Kidney (tissue), 13 donors: ENCODE measurements at regions not wholly inside any gene's neighbourhood (a gene's known extent, or its start where the extent isn't known, plus 50 kb on each side); places are given as distances from the start of the nearest gene placed in this dataset.
"Not testable (repeated sequence)": the region's sequence is repeated elsewhere in the genome, so short reads cannot be mapped to it uniquely, and the experiment has no call there.

Source experiments
- DNase-seq, 5 donors: peaks; one replicate each; pipeline ENCODE4 v3.0.0-alpha.2; 2013 to 2020
- FAIRE-seq: peaks from 2 replicates; lab custom pipeline; 2012; peaks lifted over from hg19 to GRCh38; lab: Jason Lieb, UNC
- H3K27ac ChIP-seq, 2 donors: one replicate each; pipeline ENCODE4 v1.7.0; 2013; ENCODE audit warnings: low read depth in 2 of 2, low read length in 2 of 2, inconsistent platforms in 1 of 2
- H3K27me3 ChIP-seq: one replicate; pipeline ENCODE4 v1.7.1; 2013; ENCODE audit warnings: low read length, inconsistent platforms; ENCODE audit not compliant: control insufficient read depth, insufficient read depth
- H3K36me3 ChIP-seq, 3 donors: one replicate each; pipeline versions ENCODE4 v1.7.0 to v1.7.1; 2013; ENCODE audit warnings: low read length in 3 of 3, control low read depth in 1 of 3, inconsistent platforms in 1 of 3; ENCODE audit not compliant: insufficient read depth in 3 of 3, control insufficient read depth in 2 of 3
- H3K4me1 ChIP-seq, 3 donors: one replicate each; pipeline versions ENCODE4 v1.7.0 to v1.7.1; 2013; ENCODE audit warnings: low read length in 3 of 3, inconsistent platforms in 1 of 3, low read depth in 1 of 3; ENCODE audit not compliant: control insufficient read depth in 2 of 3, insufficient read depth in 2 of 3
- H3K4me3 ChIP-seq, 3 donors: one replicate each; pipeline versions ENCODE4 v1.7.0 to v1.8.1; 2013; ENCODE audit warnings: low read length in 3 of 3, control low read depth in 1 of 3, inconsistent platforms in 1 of 3
- H3K9ac ChIP-seq, 3 donors: one replicate each; pipeline versions ENCODE4 v1.7.0 to v1.7.1; 2013; ENCODE audit warnings: low read length in 3 of 3, control low read depth in 1 of 3, inconsistent platforms in 1 of 3
- H3K9me3 ChIP-seq, 3 donors: one replicate each; pipeline versions ENCODE4 v1.7.0 to v1.7.1; 2013; ENCODE audit warnings: low read length in 3 of 3, control low read depth in 1 of 3, inconsistent platforms in 1 of 3; ENCODE audit not compliant: control insufficient read depth in 2 of 3, insufficient read depth in 1 of 3
- CTCF ChIP-seq: IDR thresholded peaks from 3 replicates; pipeline ENCODE4 v1.5.1; 2012; ENCODE audit warnings: mild to moderate bottlenecking, moderate library complexity, borderline replicate concordance; ENCODE audit not compliant: insufficient read depth; ENCODE audit errors: extremely low read depth
- intact Hi-C: fragments of 100-400 bp; cut with DNase I; formaldehyde crosslinking; loops from one replicate; pipeline ENCODE4 v1.11.1; 2022
- donor health status: control.
- donor health status: control.
- donor health status: control.
- donor health status: control.
- donor health status: control.
- donor health status: DM: yes; HTN: yes; CAD: no.
- donor health status: Normal renal cell carcinoma (clear cell type).

GRCh38 chr5:118397236-118397635 is 591.1 kb downstream of the DTWD2 start:
- H3K36me3 ChIP-seq, result no peaks in the 10 kb centered on the region
- intact Hi-C loops, result no loop called here
- H3K4me3 ChIP-seq, result no peak overlapping the region
- no peak for TF ChIP-seq CTCF
- no peaks in the 10 kb centered on the region for H3K27me3 ChIP-seq
- no peaks in the 10 kb centered on the region for H3K4me1 ChIP-seq
- H3K9me3 ChIP-seq, result no peaks in the 10 kb centered on the region
- no peak overlapping the region for H3K27ac ChIP-seq
- no peak for DNase-seq
- FAIRE-seq, result no peak
- H3K9ac ChIP-seq, result no peak overlapping the region

GRCh38 chr5:118392491-118392890 is 595.9 kb downstream of the DTWD2 start:
- no peaks in the 10 kb centered on the region for H3K27me3 ChIP-seq
- H3K4me1 ChIP-seq, result no peaks in the 10 kb centered on the region
- no peak for TF ChIP-seq CTCF
- H3K9me3 ChIP-seq, result no peaks in the 10 kb centered on the region
- no peak overlapping the region for H3K4me3 ChIP-seq
- no peak overlapping the region for H3K9ac ChIP-seq
- no peak for FAIRE-seq
- intact Hi-C loops, result no loop called here
- H3K27ac ChIP-seq, result no peak overlapping the region
- no peaks in the 10 kb centered on the region for H3K36me3 ChIP-seq
- DNase-seq, result no peak

- H3K9ac ChIP-seq, result not testable (repeated sequence)
Measured at GRCh38 chr5:118382931-118383330, 605.4 kb downstream of the DTWD2 start.

GRCh38 chr5:118379470-118379869 is 608.9 kb downstream of the DTWD2 start:
- Histone ChIP-seq H3K27ac (no peak overlapping the region), H3K4me1 (no peaks in the 10 kb centered on the region), H3K27me3 (no peaks in the 10 kb centered on the region), H3K36me3 (no peaks in the 10 kb centered on the region), H3K4me3 (no peak overlapping the region), H3K9me3 (no peaks in the 10 kb centered on the region), H3K9ac (no peak overlapping the region)
- intact Hi-C loops, result no loop called here
- FAIRE-seq, result no peak
- no peak for TF ChIP-seq CTCF
- DNase-seq, result no peak

More at GRCh38 chr5:118382931-118383330, 605.4 kb downstream of the DTWD2 start:
- H3K4me3 ChIP-seq, H3K27ac ChIP-seq, H3K4me1 ChIP-seq, FAIRE-seq, H3K27me3 ChIP-seq, H3K36me3 ChIP-seq, DNase-seq, H3K9me3 ChIP-seq, intact Hi-C loops: not testable (repeated sequence)
